Prostate gland (tissue), 2 donors: ENCODE measurements at regions not wholly inside any gene's neighbourhood (a gene's known extent, or its start where the extent isn't known, plus 50 kb on each side); places are given as distances from the start of the nearest gene placed in this dataset.

Experiments
- DNase-seq: peaks from one replicate; pipeline ENCODE4 v3.0.0-alpha.2; 2019; ENCODE audit warnings: low spot score
- H3K27ac ChIP-seq, 2 donors: fragments of 200-600 bp; sonication (generic); 2 replicates each; pipeline ENCODE4 v1.5.1; 2017 to 2019
- H3K27me3 ChIP-seq: fragments of 200-600 bp; sonication (generic); replicated peaks from 2 replicates; pipeline ENCODE4 v1.5.1; 2019; ENCODE audit not compliant: insufficient read depth
- H3K36me3 ChIP-seq, 2 donors: fragments of 200-600 bp; sonication (generic); 1 replicate in 1 of 2; 2 replicates in 1 of 2; pipeline versions ENCODE4 v1.5.1 to v1.8.1; 2017 to 2019
- H3K4me1 ChIP-seq: fragments of 200-600 bp; sonication (generic); replicated peaks from 2 replicates; pipeline ENCODE4 v1.5.1; 2019
- H3K4me3 ChIP-seq, 2 donors: fragments of 200-600 bp; sonication (generic); 2 replicates each; pipeline ENCODE4 v1.5.1; 2017 to 2019
- H3K9me3 ChIP-seq: fragments of 200-600 bp; sonication (generic); 2 replicates; pipeline ENCODE4 v1.5.1; 2017
- POLR2A ChIP-seq: fragments of 450-650 bp; IDR thresholded peaks from one replicate; pipeline ENCODE4 v1.6.1; 2016; ENCODE audit warnings: antibody characterized with exemption, mild to moderate bottlenecking
- POLR2AphosphoS5 ChIP-seq: sonication (generic); formaldehyde crosslinking; IDR thresholded peaks from one replicate; pipeline ENCODE4 v1.6.1; 2017; ENCODE audit warnings: antibody characterized with exemption
- WGBS: methylation state at CpG from one replicate; pipeline ENCODE4 v1.1.5; 2018; 5-methylcytosine and 5-hydroxymethylcytosine counted together
- intact Hi-C: fragments of 100-400 bp; cut with DNase I; formaldehyde crosslinking; loops from one replicate; pipeline ENCODE4 v1.14.2; 2022
- TF ChIP-seq, protein P1 (sequence below), 4 experiments: fragments of 200-600 bp in 2 of 4; fragments of 450-650 bp in 2 of 4; sonication (generic) in 2 of 4; IDR thresholded peaks; 1 replicate in 3 of 4; 2 replicates in 1 of 4; pipeline ENCODE4 v1.5.1; 2016 to 2019; ENCODE audit warnings: antibody characterized with exemption in 4 of 4, mild to moderate bottlenecking in 2 of 4, moderate library complexity in 2 of 4

DNA sequence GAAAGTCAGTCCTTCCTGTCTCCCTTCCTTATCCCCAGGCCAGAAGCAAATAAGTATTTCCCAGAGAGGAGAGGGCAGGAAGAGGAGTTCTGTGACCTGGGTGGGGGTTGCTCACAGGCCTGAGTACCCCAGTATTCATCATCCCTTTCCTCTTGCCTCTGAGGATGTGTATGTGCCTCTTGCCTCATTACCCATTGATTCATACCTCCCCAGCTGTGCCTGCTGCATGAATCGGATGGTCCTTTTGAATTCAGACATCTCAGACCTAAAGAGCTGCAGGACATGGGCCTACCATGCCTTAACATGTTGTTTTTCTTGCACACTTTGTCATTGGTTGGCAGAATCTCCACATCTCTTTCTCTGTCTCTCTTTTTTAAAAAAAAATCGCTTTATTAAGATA, 112.8 kb upstream of the SHB start:
- intact Hi-C loops = no loop called here
- H3K27ac ChIP-seq = no peak overlapping the region

DNA sequence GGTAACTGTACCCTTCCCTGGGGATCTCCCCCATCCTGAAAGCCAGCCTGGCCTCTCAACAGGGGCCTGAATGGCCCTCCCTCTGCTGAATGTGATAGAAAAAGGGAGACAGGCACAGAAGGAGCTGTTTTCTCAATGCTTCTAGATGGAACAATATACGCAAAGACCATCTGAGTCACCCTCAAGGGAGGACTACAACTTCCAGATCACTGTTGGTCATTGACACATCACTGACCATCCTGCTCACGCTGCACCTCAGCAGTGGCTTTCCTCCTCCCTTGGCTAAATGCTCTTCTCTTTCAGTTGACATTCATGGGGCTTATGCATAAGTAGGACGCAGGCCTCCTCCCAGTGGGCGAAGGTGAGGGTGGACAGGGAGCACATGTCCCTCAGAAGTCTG, 112.2 kb upstream of the SHB start:
- Histone ChIP-seq H3K27me3 (no peaks in the 10 kb centered on the region), H3K36me3 (no peaks in the 10 kb centered on the region), H3K9me3 (no peaks in the 10 kb centered on the region), H3K27ac (no peak overlapping the region), H3K4me1 (no peaks in the 10 kb centered on the region), H3K4me3 (no peak overlapping the region)
- no peak for DNase-seq
- intact Hi-C loops = no loop called here
- 94% methylated on average over 4 of the region's 4 CpGs for WGBS
- no peak for TF ChIP-seq POLR2AphosphoS5
- no peak for TF ChIP-seq POLR2A
- TF ChIP-seq, protein P1, sequence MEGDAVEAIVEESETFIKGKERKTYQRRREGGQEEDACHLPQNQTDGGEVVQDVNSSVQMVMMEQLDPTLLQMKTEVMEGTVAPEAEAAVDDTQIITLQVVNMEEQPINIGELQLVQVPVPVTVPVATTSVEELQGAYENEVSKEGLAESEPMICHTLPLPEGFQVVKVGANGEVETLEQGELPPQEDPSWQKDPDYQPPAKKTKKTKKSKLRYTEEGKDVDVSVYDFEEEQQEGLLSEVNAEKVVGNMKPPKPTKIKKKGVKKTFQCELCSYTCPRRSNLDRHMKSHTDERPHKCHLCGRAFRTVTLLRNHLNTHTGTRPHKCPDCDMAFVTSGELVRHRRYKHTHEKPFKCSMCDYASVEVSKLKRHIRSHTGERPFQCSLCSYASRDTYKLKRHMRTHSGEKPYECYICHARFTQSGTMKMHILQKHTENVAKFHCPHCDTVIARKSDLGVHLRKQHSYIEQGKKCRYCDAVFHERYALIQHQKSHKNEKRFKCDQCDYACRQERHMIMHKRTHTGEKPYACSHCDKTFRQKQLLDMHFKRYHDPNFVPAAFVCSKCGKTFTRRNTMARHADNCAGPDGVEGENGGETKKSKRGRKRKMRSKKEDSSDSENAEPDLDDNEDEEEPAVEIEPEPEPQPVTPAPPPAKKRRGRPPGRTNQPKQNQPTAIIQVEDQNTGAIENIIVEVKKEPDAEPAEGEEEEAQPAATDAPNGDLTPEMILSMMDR (IDR thresholded peaks at IDR 0.05) = no peak

More for the DNA sequence above, 112.8 kb upstream of the SHB start:
- no peaks in the 10 kb centered on the region for H3K9me3 ChIP-seq
- no peaks in the 10 kb centered on the region for H3K4me1 ChIP-seq
- no peak for DNase-seq
- H3K4me3 ChIP-seq = no peak overlapping the region
- H3K36me3 ChIP-seq = no peaks in the 10 kb centered on the region
- TF ChIP-seq POLR2A = no peak
- TF ChIP-seq POLR2AphosphoS5 = no peak
- TF ChIP-seq, protein P1 (IDR thresholded peaks at IDR 0.05) = no peak
- 52% methylated on average over 2 of the region's 2 CpGs for WGBS
- H3K27me3 ChIP-seq = no peaks in the 10 kb centered on the region

DNA sequence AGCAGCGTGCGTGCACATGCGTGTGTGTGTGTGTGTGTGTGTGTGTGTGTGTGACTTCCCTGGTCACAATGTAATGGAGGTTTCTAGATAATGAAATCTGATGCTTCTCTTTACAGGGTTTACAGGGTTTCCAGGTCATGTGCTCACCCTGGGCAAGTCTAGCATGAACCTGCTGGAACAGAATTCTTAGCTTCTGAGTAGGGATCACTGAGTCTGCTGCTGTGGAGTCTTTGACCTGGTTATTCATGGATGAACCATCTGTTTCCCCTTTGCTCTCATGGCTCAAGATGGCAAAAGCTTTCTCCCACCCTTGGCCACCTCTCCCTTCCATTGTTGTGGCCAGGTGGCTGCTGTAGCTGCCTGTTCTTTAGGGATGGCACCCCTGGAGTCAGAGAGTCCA, 111.6 kb upstream of the SHB start:
- no peaks in the 10 kb centered on the region for H3K36me3 ChIP-seq
- no peaks in the 10 kb centered on the region for H3K4me1 ChIP-seq
- DNase-seq = no peak
- no peaks in the 10 kb centered on the region for H3K9me3 ChIP-seq
- intact Hi-C loops = no loop called here
- no peak overlapping the region for H3K4me3 ChIP-seq
- WGBS = 87% methylated on average over 3 of the region's 3 CpGs
- H3K27me3 ChIP-seq = no peaks in the 10 kb centered on the region
- TF ChIP-seq POLR2A = no peak
- TF ChIP-seq POLR2AphosphoS5 = no peak
- TF ChIP-seq, protein P1 (IDR thresholded peaks at IDR 0.05) = no peak
- no peak overlapping the region for H3K27ac ChIP-seq

DNA sequence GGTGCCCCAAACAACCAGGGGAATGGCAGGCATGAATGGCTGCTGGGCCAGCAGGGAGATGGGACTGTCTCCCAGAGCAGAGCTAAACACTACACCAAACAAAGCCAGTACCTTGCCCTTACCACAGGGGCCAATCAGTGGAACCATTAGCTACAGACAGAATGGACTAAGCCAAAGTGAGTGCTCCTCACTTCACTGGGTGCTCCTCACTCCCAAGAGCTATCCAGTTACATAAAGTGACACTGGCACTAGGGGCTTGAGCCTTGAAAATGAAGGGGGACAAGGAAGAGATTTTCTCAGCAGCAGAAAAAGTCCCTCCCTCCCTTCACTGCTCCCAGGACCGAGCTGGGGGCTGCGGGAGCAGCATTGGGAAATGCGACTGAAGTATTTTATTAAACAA, 110.9 kb upstream of the SHB start:
- H3K27ac ChIP-seq = no peak overlapping the region
- TF ChIP-seq POLR2AphosphoS5 (no peak), POLR2A (no peak)
- TF ChIP-seq, protein P1 (IDR thresholded peaks at IDR 0.05) = no peak
- H3K36me3 ChIP-seq = no peaks in the 10 kb centered on the region
- no peaks in the 10 kb centered on the region for H3K9me3 ChIP-seq
- 95% methylated on average over 3 of the region's 3 CpGs for WGBS
- no peaks in the 10 kb centered on the region for H3K4me1 ChIP-seq
- intact Hi-C loops = no loop called here
- no peak for DNase-seq
- H3K27me3 ChIP-seq = no peaks in the 10 kb centered on the region
- no peak overlapping the region for H3K4me3 ChIP-seq

DNA sequence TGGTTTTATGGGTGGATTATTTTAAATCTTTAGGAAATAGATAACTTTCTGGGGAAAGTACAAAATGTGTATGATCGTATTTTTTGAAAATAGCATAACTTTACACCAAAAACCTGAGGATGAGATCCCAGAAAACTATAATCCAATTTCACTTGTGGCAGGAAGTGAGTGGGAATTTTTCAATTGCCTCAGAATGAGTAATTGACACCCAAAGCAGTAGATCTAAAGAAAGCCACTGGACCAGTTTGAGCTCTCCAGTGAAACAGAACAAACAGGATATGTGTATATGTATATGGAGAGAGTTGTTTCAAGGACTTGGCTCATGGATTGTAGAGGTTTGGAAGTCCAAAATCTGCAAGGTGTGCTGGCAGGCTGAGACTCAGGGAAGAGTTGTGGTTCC, 109.2 kb upstream of the SHB start:
- Histone ChIP-seq H3K36me3 (no peaks in the 10 kb centered on the region), H3K27me3 (no peaks in the 10 kb centered on the region), H3K9me3 (no peaks in the 10 kb centered on the region), H3K4me1 (no peaks in the 10 kb centered on the region), H3K27ac (no peak overlapping the region), H3K4me3 (no peak overlapping the region)
- TF ChIP-seq POLR2AphosphoS5 = peak; percentile 20
- TF ChIP-seq, protein P1 (IDR thresholded peaks at IDR 0.05) = no peak
- intact Hi-C loops = no loop called here
- 86% methylated on average over 1 of the region's 1 CpG for WGBS
- peak; percentile 15 for DNase-seq
